Neural cell (in vitro differentiated cells): ENCODE measurements at regions not wholly inside any gene's neighbourhood (a gene's known extent, or its start where the extent isn't known, plus 50 kb on each side); places are given as distances from the start of the nearest gene placed in this dataset.

ENCODE experiments used
- H2AFZ ChIP-seq: fragments of 200-600, 300-800 bp; sonication (generic), shearing (Covaris generic); 2 replicates; pipeline ENCODE4 v1.6.0; 2014; ENCODE audit warnings: low read depth, mild to moderate bottlenecking, antibody characterized with exemption, low read length, moderate library complexity
- H3F3A ChIP-seq: fragments of 200-600 bp; shearing (Covaris generic); 2 replicates; pipeline ENCODE4 v1.6.1; 2016; ENCODE audit warnings: mild to moderate bottlenecking, moderate library complexity, mixed read lengths, antibody characterized with exemption, low read length; ENCODE audit not compliant: insufficient read depth, poor library complexity, severe bottlenecking
- H3K27ac ChIP-seq: fragments of 200-600, 300-800 bp; sonication (generic), shearing (Covaris generic); 2 replicates; pipeline ENCODE4 v1.5.1; 2014; ENCODE audit warnings: mild to moderate bottlenecking, low read length, moderate library complexity
- H3K27me3 ChIP-seq: fragments of 300-800, 200-600 bp; sonication (generic), shearing (Covaris generic); 2 replicates; pipeline ENCODE4 v1.6.0; 2014; ENCODE audit warnings: mild to moderate bottlenecking, low read depth, low read length, moderate library complexity; ENCODE audit not compliant: insufficient read depth
- H3K36me3 ChIP-seq: fragments of 300-800, 200-600 bp; sonication (generic), shearing (Covaris generic); 2 replicates; pipeline ENCODE4 v1.5.1; 2014; ENCODE audit warnings: mild to moderate bottlenecking, antibody characterized with exemption, low read length, moderate library complexity; ENCODE audit not compliant: insufficient read depth
- H3K4me2 ChIP-seq: fragments of 300-800, 200-600 bp; sonication (generic), shearing (Covaris generic); 2 replicates; pipeline ENCODE4 v1.6.0; 2014; ENCODE audit warnings: mild to moderate bottlenecking, low read length
- H3K4me3 ChIP-seq: fragments of 300-800, 200-600 bp; sonication (generic), shearing (Covaris generic); 2 replicates; pipeline ENCODE4 v1.5.1; 2014; ENCODE audit warnings: mild to moderate bottlenecking, low read length, moderate library complexity
- H3K79me2 ChIP-seq: fragments of 200-600 bp; shearing (Covaris generic); replicated peaks from 2 replicates; pipeline ENCODE4 v1.6.0; 2014; ENCODE audit warnings: mild to moderate bottlenecking, low read length, moderate library complexity; ENCODE audit not compliant: insufficient read depth
- H3K9ac ChIP-seq: fragments of 300-800, 200-600 bp; sonication (generic), shearing (Covaris generic); 2 replicates; pipeline ENCODE4 v1.6.1; 2016; ENCODE audit warnings: mild to moderate bottlenecking, low read length, mixed read lengths
- H3K9me2 ChIP-seq: fragments of 200-600 bp; shearing (Covaris generic); 2 replicates; pipeline ENCODE4 v1.6.1; 2016; ENCODE audit warnings: mild to moderate bottlenecking, low read length, mixed read lengths; ENCODE audit not compliant: insufficient read depth
- H3K9me3 ChIP-seq: fragments of 200-600, 300-800 bp; sonication (generic), shearing (Covaris generic); 2 replicates; pipeline ENCODE4 v1.6.1; 2016; ENCODE audit warnings: mild to moderate bottlenecking, mixed run types, low read length, moderate library complexity, mixed read lengths
- H4K20me1 ChIP-seq: fragments of 200-600 bp; shearing (Covaris generic); 2 replicates; pipeline ENCODE4 v1.6.1; 2016; ENCODE audit warnings: mild to moderate bottlenecking, mixed run types; ENCODE audit not compliant: insufficient read depth
- CTCF ChIP-seq: fragments of 450-650 bp; IDR thresholded peaks from 2 replicates; pipeline ENCODE4 v1.5.1; 2014; ENCODE audit warnings: antibody characterized with exemption, mild to moderate bottlenecking, moderate library complexity; ENCODE audit not compliant: poor library complexity, severe bottlenecking
- EP300 ChIP-seq: fragments of 450-650 bp; conservative IDR thresholded peaks from 2 replicates; pipeline ENCODE4 v1.6.1; 2014; ENCODE audit warnings: antibody characterized with exemption, mild to moderate bottlenecking, moderate library complexity; ENCODE audit not compliant: poor library complexity, severe bottlenecking
- EZH2 ChIP-seq: fragments of 200-600, 300-800 bp; shearing (Covaris generic), sonication (generic); IDR thresholded peaks from 2 replicates; pipeline ENCODE4 v1.6.1; 2014; ENCODE audit warnings: antibody characterized with exemption, low read length, borderline replicate concordance, mild to moderate bottlenecking; ENCODE audit not compliant: insufficient read depth, poor library complexity, severe bottlenecking
- MXI1 ChIP-seq: fragments of 450-650 bp; conservative IDR thresholded peaks from 2 replicates; pipeline ENCODE4 v1.6.1; 2014; ENCODE audit warnings: antibody characterized with exemption, mild to moderate bottlenecking; ENCODE audit not compliant: poor library complexity, severe bottlenecking
- POLR2AphosphoS5 ChIP-seq: IDR thresholded peaks from 2 replicates; pipeline ENCODE4 v1.6.1; 2012
- RAD21 ChIP-seq: fragments of 450-650 bp; conservative IDR thresholded peaks from 2 replicates; pipeline ENCODE4 v1.6.1; 2014; ENCODE audit warnings: antibody characterized with exemption, mild to moderate bottlenecking, moderate library complexity
- REST ChIP-seq: IDR thresholded peaks from 2 replicates; pipeline ENCODE4 v1.6.1; 2012; ENCODE audit warnings: borderline replicate concordance
- SMC3 ChIP-seq: fragments of 450-650 bp; conservative IDR thresholded peaks from 2 replicates; pipeline ENCODE4 v1.6.1; 2014; ENCODE audit warnings: antibody characterized with exemption, mild to moderate bottlenecking, moderate library complexity; ENCODE audit not compliant: poor library complexity
- TAF1 ChIP-seq: IDR thresholded peaks from 2 replicates; pipeline ENCODE4 v1.6.1; 2012; ENCODE audit warnings: low read depth

GRCh38 chr10:43902842-43903241 lies 254.2 kb upstream of the ZNF32 start:
- H3K79me2 ChIP-seq, result no peaks in the 10 kb centered on the region
- no peaks in the 10 kb centered on the region for H4K20me1 ChIP-seq
- H3F3A ChIP-seq, result no peaks in the 10 kb centered on the region
- no peak overlapping the region for H3K27ac ChIP-seq
- H3K9ac ChIP-seq, result no peak overlapping the region
- no peaks in the 10 kb centered on the region for H3K9me3 ChIP-seq
- TF ChIP-seq RAD21 (no peak), CTCF (no peak), MXI1 (no peak), REST (no peak), EP300 (no peak), SMC3 (no peak), EZH2 (no peak), TAF1 (no peak), POLR2AphosphoS5 (no peak)
- no peaks in the 10 kb centered on the region for H3K36me3 ChIP-seq
- H3K27me3 ChIP-seq, result no peaks in the 10 kb centered on the region
- H3K9me2 ChIP-seq, result no peaks in the 10 kb centered on the region
- H3K4me2 ChIP-seq, result no peak overlapping the region
- H3K4me3 ChIP-seq, result no peak overlapping the region
- no peak overlapping the region for H2AFZ ChIP-seq

- no peak overlapping the region for H3K4me2 ChIP-seq
- no peaks in the 10 kb centered on the region for H3K79me2 ChIP-seq
- no peaks in the 10 kb centered on the region for H3K9me3 ChIP-seq
- no peak overlapping the region for H2AFZ ChIP-seq
- no peaks in the 10 kb centered on the region for H3F3A ChIP-seq
- no peaks in the 10 kb centered on the region for H3K27me3 ChIP-seq
- H3K4me3 ChIP-seq, result no peak overlapping the region
- H4K20me1 ChIP-seq, result no peaks in the 10 kb centered on the region
- H3K9ac ChIP-seq, result no peak overlapping the region
- H3K27ac ChIP-seq, result no peak overlapping the region
- TF ChIP-seq RAD21 (no peak), TAF1 (no peak), CTCF (no peak), POLR2AphosphoS5 (no peak), MXI1 (no peak), EP300 (no peak), SMC3 (no peak), EZH2 (no peak), REST (no peak)
- no peaks in the 10 kb centered on the region for H3K9me2 ChIP-seq
- H3K36me3 ChIP-seq, result no peaks in the 10 kb centered on the region
These were observed 253.2 kb upstream of the ZNF32 start for GRCh38 chr10:43901744-43902504.
